Panc1 (cell line): ENCODE measurements at regions not wholly inside any gene's neighbourhood (a gene's known extent, or its start where the extent isn't known, plus 50 kb on each side); places are given as distances from the start of the nearest gene placed in this dataset.

Source experiments
- ATAC-seq: fragments of 200-7000 bp; cut with Tn5 transposase; 2 replicates; pipeline ENCODE4 v1.9.1; 2020; ENCODE audit warnings: mild to moderate bottlenecking, moderate library complexity
- BruUV-seq: library from RNA; stranded (reverse); fragments of 400-500 nt; replicated peaks from 2 replicates; lab custom pipeline; 2021; lab: Mats Ljungman, UMichigan
- CTCF ChIA-PET: fragments of 300-600 bp; sonication (Branson Sonifier 250); formaldehyde crosslinking; loops from one replicate; lab custom pipeline; 2022; ENCODE audit warnings: antibody characterized with exemption; lab: Charles Lee
- POLR2A ChIA-PET: fragments of 300-600 bp; sonication (Branson Sonifier 250); formaldehyde crosslinking; loops from one replicate; lab custom pipeline; 2022; ENCODE audit warnings: antibody characterized with exemption; lab: Charles Lee
- DNase-seq: peaks from one replicate; pipeline ENCODE4 v3.0.0-alpha.2; 2010; ENCODE audit warnings: low read depth, low spot score
- H3K27ac ChIP-seq: 2 replicates; pipeline ENCODE4 v1.5.1; 2011; ENCODE audit warnings: mild to moderate bottlenecking, low read length, inconsistent platforms
- H3K27me3 ChIP-seq: fragments of 200-500 bp; sonication (Bioruptor generic); 2 replicates; pipeline ENCODE4 v1.6.0; 2014; ENCODE audit warnings: low read length, inconsistent platforms; ENCODE audit not compliant: control insufficient read depth, insufficient read depth
- H3K36me3 ChIP-seq: fragments of 200-500 bp; sonication (Bioruptor generic); 2 replicates; pipeline ENCODE4 v1.5.1; 2014; ENCODE audit warnings: inconsistent platforms, mild to moderate bottlenecking, low read length, moderate library complexity; ENCODE audit not compliant: control insufficient read depth, insufficient read depth
- H3K4me1 ChIP-seq: 2 replicates; pipeline ENCODE4 v1.5.1; 2011; ENCODE audit warnings: inconsistent platforms, mild to moderate bottlenecking, low read length, moderate library complexity; ENCODE audit not compliant: control insufficient read depth, insufficient read depth
- H3K4me3 ChIP-seq, 2 experiments: 2 replicates each; pipeline ENCODE4 v1.5.1; 2011 to 2012; ENCODE audit warnings: low read depth in 2 of 2, low read length in 2 of 2, mild to moderate bottlenecking in 2 of 2, inconsistent platforms in 1 of 2, moderate library complexity in 1 of 2
- H3K9me3 ChIP-seq: fragments of 200-500 bp; sonication (Bioruptor generic); 2 replicates; pipeline ENCODE4 v1.5.1; 2014; ENCODE audit warnings: low read depth, mild to moderate bottlenecking, inconsistent platforms, low read length, moderate library complexity; ENCODE audit not compliant: control insufficient read depth, insufficient read depth
- CTCF ChIP-seq: fragments of 450-650 bp; IDR thresholded peaks from 2 replicates; pipeline ENCODE4 v1.5.1; 2017; ENCODE audit warnings: mild to moderate bottlenecking
- POLR2AphosphoS5 ChIP-seq: IDR thresholded peaks from 2 replicates; pipeline ENCODE4 v1.6.1; 2012; ENCODE audit warnings: mild to moderate bottlenecking, low read depth, low read length, moderate library complexity
- REST ChIP-seq, 2 experiments: IDR thresholded peaks; 2 replicates each; pipeline ENCODE4 v1.6.1; 2011 to 2012; ENCODE audit warnings: low read depth in 2 of 2, control low read depth in 1 of 2, low read length in 1 of 2, mild to moderate bottlenecking in 1 of 2, moderate library complexity in 1 of 2; ENCODE audit not compliant: insufficient read depth in 1 of 2
- SIN3A ChIP-seq: IDR thresholded peaks from 2 replicates; pipeline ENCODE4 v1.6.1; 2012; ENCODE audit warnings: low read depth, mild to moderate bottlenecking, low read length, moderate library complexity, borderline replicate concordance; ENCODE audit not compliant: insufficient read depth
- TCF7L2 ChIP-seq: IDR thresholded peaks from 2 replicates; pipeline ENCODE4 v1.6.1; 2011; ENCODE audit warnings: mild to moderate bottlenecking, low read depth, low read length, inconsistent platforms
- in situ Hi-C: cut with HindIII; loops from 2 replicates; pipeline ENCODE4 v1.10.0; 2016; ENCODE audit warnings: low sequenced_read_pairs, low pct_unique_long_range_greater_than_20kb
- intact Hi-C: fragments of 100-400 bp; cut with micrococcal nuclease; formaldehyde crosslinking; loops from one replicate; pipeline ENCODE4 v1.10.0; 2022; ENCODE audit not compliant: unreplicated experiment

- DNase-seq = no peak
- H3K27ac ChIP-seq = no peak overlapping the region
- TF ChIP-seq CTCF = no peak
- no peak for TF ChIP-seq SIN3A
- TF ChIP-seq REST (IDR thresholded peaks at IDR 0.05; ENCODE audit: insufficient read depth in 1 of 2, low read depth in 2 of 2, low read length in 1 of 2) = no peak
- TF ChIP-seq TCF7L2 = no peak
- TF ChIP-seq POLR2AphosphoS5 = no peak
- H3K9me3 ChIP-seq = no peaks in the 10 kb centered on the region
- ChIA-PET CTCF (interaction anchor here (0.6 kb wide), 1 partner anchor 151 kb away, joined by 3 read pairs; no protein-coding TSS in a partner anchor), POLR2A (no interaction called here)
- intact Hi-C loops (no loop called here), in situ Hi-C loops (no loop called here)
- H3K27me3 ChIP-seq = peaks cover 4% of the 10 kb centered on the region; the same call in 1 of the 2 replicates
- ATAC-seq = no peak
- no peaks in the 10 kb centered on the region for H3K36me3 ChIP-seq
- no peak overlapping the region for H3K4me3 ChIP-seq
- H3K4me1 ChIP-seq = no peaks in the 10 kb centered on the region
- no TSS peak for BruUV-seq
These were observed 293.9 kb upstream of the IRX4 start for GRCh38 chr5:2176581-2176980.

- ATAC-seq = no peak
- no peaks in the 10 kb centered on the region for H3K9me3 ChIP-seq
- BruUV-seq = no TSS peak
- no peak for DNase-seq
- H3K4me1 ChIP-seq = no peaks in the 10 kb centered on the region
- in situ Hi-C loops = no loop called here
- POLR2A ChIA-PET = no interaction called here
- CTCF ChIA-PET = no interaction called here
- no peak overlapping the region for H3K27ac ChIP-seq
- H3K36me3 ChIP-seq = no peaks in the 10 kb centered on the region
- intact Hi-C loops = no loop called here
- H3K4me3 ChIP-seq = no peak overlapping the region
- peaks cover 4% of the 10 kb centered on the region; the same call in 1 of the 2 replicates for H3K27me3 ChIP-seq
- no peak for TF ChIP-seq REST (IDR thresholded peaks at IDR 0.05; ENCODE audit: insufficient read depth in 1 of 2, low read depth in 2 of 2, low read length in 1 of 2)
- TF ChIP-seq SIN3A = no peak
- no peak for TF ChIP-seq CTCF
- no peak for TF ChIP-seq POLR2AphosphoS5
- TF ChIP-seq TCF7L2 = no peak
These were observed 293.2 kb upstream of the IRX4 start for GRCh38 chr5:2175842-2176404.
